SK-N-SH (cell line): ENCODE measurements at regions not wholly inside any gene's neighbourhood (a gene's known extent, or its start where the extent isn't known, plus 50 kb on each side); places are given as distances from the start of the nearest gene placed in this dataset.

Experiments used
- CTCF ChIA-PET: fragments of 300-600, 350-600 bp; formaldehyde crosslinking; extraction: SDS; loops from one replicate; lab custom pipeline; 2021; lab: Yijun Ruan, JAX
- POLR2A ChIA-PET: fragments of 350-600 bp; sonication (Branson Sonifier 250); formaldehyde crosslinking; extraction: SDS; loops from one replicate; lab custom pipeline; 2020; ENCODE audit warnings: antibody characterized with exemption, inconsistent platforms; lab: Yijun Ruan, JAX
- DNase-seq: peaks from one replicate; pipeline ENCODE4 v3.0.0; 2012
- H2AFZ ChIP-seq: fragments of 200-600 bp; sonication (generic); 2 replicates; pipeline ENCODE4 v1.8.1; 2016; ENCODE audit warnings: antibody characterized with exemption, mild to moderate bottlenecking, low read depth
- H3F3A ChIP-seq: fragments of 200-600 bp; sonication (generic); replicated peaks from 2 replicates; pipeline ENCODE3; 2016; ENCODE audit warnings: antibody characterized with exemption, mild to moderate bottlenecking; ENCODE audit not compliant: insufficient read depth
- H3K27ac ChIP-seq, 2 experiments: fragments of 200-500 bp in 1 of 2; fragments of 200-600 bp in 1 of 2; sonication (Bioruptor generic) in 1 of 2; sonication (generic), shearing (Covaris generic) in 1 of 2; 2 replicates each; pipeline versions ENCODE4 v1.5.1 to v1.6.1; 2014 to 2016; ENCODE audit warnings: low read depth in 2 of 2, inconsistent platforms in 1 of 2, low read length in 1 of 2, mild to moderate bottlenecking in 1 of 2, mixed read lengths in 1 of 2
- H3K27me3 ChIP-seq: fragments of 200-600 bp; sonication (generic), shearing (Covaris generic); 2 replicates; pipeline ENCODE4 v1.6.1; 2016; ENCODE audit warnings: mixed run types; ENCODE audit not compliant: insufficient read depth
- H3K36me3 ChIP-seq, 2 experiments: fragments of 200-500 bp in 1 of 2; fragments of 200-600 bp in 1 of 2; sonication (Bioruptor generic) in 1 of 2; sonication (generic) in 1 of 2; replicated peaks in 1 of 2; 2 replicates each; pipeline versions ENCODE3 to v1.5.1; 2014 to 2016; ENCODE audit warnings: low read length in 1 of 2, mild to moderate bottlenecking in 1 of 2; ENCODE audit not compliant: insufficient read depth in 2 of 2, control insufficient read depth in 1 of 2
- H3K4me1 ChIP-seq, 2 experiments: fragments of 200-500 bp in 1 of 2; fragments of 200-600 bp in 1 of 2; sonication (Bioruptor generic) in 1 of 2; sonication (generic), shearing (Covaris generic) in 1 of 2; 2 replicates each; pipeline versions ENCODE4 v1.5.1 to v1.6.1; 2014 to 2016; ENCODE audit warnings: low read depth in 1 of 2, low read length in 1 of 2, mixed run types in 1 of 2; ENCODE audit not compliant: insufficient read depth in 2 of 2, control insufficient read depth in 1 of 2
- H3K4me2 ChIP-seq: fragments of 200-600 bp; sonication (generic), shearing (Covaris generic); 2 replicates; pipeline ENCODE4 v1.6.1; 2017; ENCODE audit warnings: mixed run types
- H3K4me3 ChIP-seq, 2 experiments: fragments of 200-500 bp in 1 of 2; fragments of 200-600 bp in 1 of 2; sonication (Bioruptor generic) in 1 of 2; sonication (generic), shearing (Covaris generic) in 1 of 2; 2 replicates each; pipeline versions ENCODE4 v1.5.1 to v1.8.1; 2014 to 2016; ENCODE audit warnings: low read depth in 2 of 2, inconsistent platforms in 1 of 2, low read length in 1 of 2, mild to moderate bottlenecking in 1 of 2, mixed read lengths in 1 of 2, moderate library complexity in 1 of 2
- H3K79me2 ChIP-seq: fragments of 200-600 bp; sonication (generic); 2 replicates; pipeline ENCODE4 v1.8.1; 2017; ENCODE audit warnings: mild to moderate bottlenecking; ENCODE audit not compliant: insufficient read depth
- H3K9ac ChIP-seq: fragments of 200-600 bp; sonication (generic); 2 replicates; pipeline ENCODE4 v1.6.1; 2017; ENCODE audit warnings: mixed run types
- H3K9me2 ChIP-seq: fragments of 200-600 bp; sonication (generic); 2 replicates; pipeline ENCODE4 v1.6.1; 2017; ENCODE audit warnings: mixed run types
- H3K9me3 ChIP-seq: fragments of 200-600 bp; sonication (generic); 2 replicates; pipeline ENCODE4 v1.6.1; 2017; ENCODE audit warnings: mixed run types, mild to moderate bottlenecking, moderate library complexity
- H4K20me1 ChIP-seq: fragments of 200-600 bp; sonication (generic); 2 replicates; pipeline ENCODE4 v1.6.1; 2017; ENCODE audit warnings: mild to moderate bottlenecking, mixed run types; ENCODE audit not compliant: insufficient read depth
- CTCF ChIP-seq: fragments of 200-600 bp; sonication (generic); IDR thresholded peaks from 2 replicates; pipeline ENCODE4 v1.6.1; 2017; ENCODE audit warnings: antibody characterized with exemption, mild to moderate bottlenecking, moderate library complexity
- EP300 ChIP-seq, 2 experiments: IDR thresholded peaks; 2 replicates each; pipeline versions ENCODE4 v1.4.0 to v1.6.1; 2012; ENCODE audit warnings: borderline replicate concordance in 1 of 2, low read depth in 1 of 2, low read length in 1 of 2
- GABPA ChIP-seq: IDR thresholded peaks from 2 replicates; pipeline ENCODE4 v1.4.0; 2012; ENCODE audit warnings: low read depth, mild to moderate bottlenecking
- GATA2 ChIP-seq: sonication (generic); formaldehyde crosslinking; IDR thresholded peaks from 2 replicates; pipeline ENCODE4 v1.5.0; 2020; ENCODE audit warnings: mild to moderate bottlenecking, missing genetic modification reagents
- IRF3 ChIP-seq: fragments of 150-350 bp; IDR thresholded peaks from 2 replicates; pipeline ENCODE4 v1.6.1; 2016; ENCODE audit warnings: mild to moderate bottlenecking, low read depth, low read length
- NFIC ChIP-seq: IDR thresholded peaks from 2 replicates; pipeline ENCODE4 v1.4.0; 2012; ENCODE audit warnings: borderline replicate concordance
- NRF1 ChIP-seq: IDR thresholded peaks from 2 replicates; pipeline ENCODE4 v1.6.1; 2012; ENCODE audit warnings: low read depth, mild to moderate bottlenecking, low read length
- RAD21 ChIP-seq: IDR thresholded peaks from 2 replicates; pipeline ENCODE4 v1.6.1; 2012; ENCODE audit warnings: mild to moderate bottlenecking, low read length
- RCOR1 ChIP-seq: fragments of 150-350 bp; IDR thresholded peaks from 2 replicates; pipeline ENCODE4 v1.6.1; 2017; ENCODE audit warnings: antibody characterized with exemption, low read length
- RFX5 ChIP-seq: IDR thresholded peaks from 2 replicates; pipeline ENCODE4 v1.6.1; 2012; ENCODE audit warnings: mild to moderate bottlenecking, improper control_type of control experiment, low read length
- RXRA ChIP-seq: IDR thresholded peaks from 2 replicates; pipeline ENCODE4 v1.4.0; 2012; ENCODE audit warnings: low read depth, mild to moderate bottlenecking, borderline replicate concordance
- SIN3A ChIP-seq: IDR thresholded peaks from 2 replicates; pipeline ENCODE4 v1.6.1; 2012; ENCODE audit warnings: low read depth, mild to moderate bottlenecking, low read length, moderate library complexity, borderline replicate concordance
- TCF12 ChIP-seq: IDR thresholded peaks from 2 replicates; pipeline ENCODE4 v1.4.0; 2012
- TEAD4 ChIP-seq: IDR thresholded peaks from 2 replicates; pipeline ENCODE4 v1.4.0; 2012; ENCODE audit warnings: mild to moderate bottlenecking, borderline replicate concordance; ENCODE audit not compliant: insufficient read depth
- WGBS: methylation state at CpG from one replicate; pipeline ENCODE4 v1.1.6; 2017; ENCODE audit warnings: low lambda C conversion rate; 5-methylcytosine and 5-hydroxymethylcytosine counted together
- TF ChIP-seq, protein P1 (sequence below): IDR thresholded peaks from 2 replicates; pipeline ENCODE4; 2012

GRCh38 chr2:47255794-47256193 is 79.5 kb upstream of the CALM2 start (continued):
- TF ChIP-seq EP300 (IDR thresholded peaks at IDR 0.05; ENCODE audit: borderline replicate concordance in 1 of 2, low read depth in 1 of 2, low read length in 1 of 2): no peak
- no peak for TF ChIP-seq RCOR1
- no peak for TF ChIP-seq TCF12
- TF ChIP-seq GATA2 (CRISPR knock-in tag): no peak

DNA sequence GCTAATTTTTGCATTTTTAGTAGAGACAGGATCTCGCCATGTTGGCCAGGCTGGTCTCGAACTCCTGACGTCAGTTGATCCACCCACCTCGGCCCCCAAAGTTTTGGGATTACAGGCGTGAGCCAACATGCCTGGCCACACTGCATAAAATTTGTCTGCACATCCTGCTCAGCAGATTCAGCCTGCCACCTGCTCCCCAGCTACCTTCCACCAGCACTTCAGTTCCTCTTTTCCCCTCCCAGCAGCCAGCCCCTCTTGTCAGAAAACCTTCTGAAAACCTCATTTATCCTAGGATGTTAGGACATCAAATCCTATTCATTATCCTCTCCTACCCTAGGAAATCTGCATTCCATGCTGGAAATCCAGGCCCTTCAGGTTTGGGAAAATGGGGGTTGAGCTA is 78.2 kb upstream of the CALM2 start:
- no peaks in the 10 kb centered on the region for H3K27me3 ChIP-seq
- peaks cover 5 to 12% of the 10 kb centered on the region in 2 experiments; a peak in 2 of 4 replicates for H3K4me1 ChIP-seq
- H3K9me2 ChIP-seq: no peaks in the 10 kb centered on the region
- H3K9me3 ChIP-seq: no peaks in the 10 kb centered on the region
- H3K4me3 ChIP-seq: no peak overlapping the region
- no peak overlapping the region for H2AFZ ChIP-seq
- H3K79me2 ChIP-seq: no peaks in the 10 kb centered on the region
- H3K36me3 ChIP-seq: no peaks in the 10 kb centered on the region
- H4K20me1 ChIP-seq: no peaks in the 10 kb centered on the region
- DNase-seq: no peak
- 97% methylated on average over 5 of the region's 5 CpGs for whole genome bisulfite sequencing
- no peak overlapping the region for H3K4me2 ChIP-seq
- H3K27ac ChIP-seq: no peak overlapping the region
- no peaks in the 10 kb centered on the region for H3F3A ChIP-seq
- no peak overlapping the region for H3K9ac ChIP-seq
- ChIA-PET POLR2A (interaction anchor here (0.9 kb wide), 1 partner anchor 11 kb away, joined by 4 read pairs; no protein-coding TSS in a partner anchor), CTCF (interaction anchor here (1.1 to 2.5 kb wide), 4 partner anchors 10 to 18 kb away, joined by 3 to 13 read pairs (median 4); no protein-coding TSS in a partner anchor)
- TF ChIP-seq RFX5: no peak
- TF ChIP-seq RAD21: no peak
- TF ChIP-seq IRF3: no peak
- no peak for TF ChIP-seq NRF1
- no peak for TF ChIP-seq GABPA
- TF ChIP-seq GATA2 (CRISPR knock-in tag): no peak
- no peak for TF ChIP-seq SIN3A
- TF ChIP-seq CTCF: no peak
- TF ChIP-seq NFIC: no peak
- TF ChIP-seq RXRA: no peak
- TF ChIP-seq, protein P1, sequence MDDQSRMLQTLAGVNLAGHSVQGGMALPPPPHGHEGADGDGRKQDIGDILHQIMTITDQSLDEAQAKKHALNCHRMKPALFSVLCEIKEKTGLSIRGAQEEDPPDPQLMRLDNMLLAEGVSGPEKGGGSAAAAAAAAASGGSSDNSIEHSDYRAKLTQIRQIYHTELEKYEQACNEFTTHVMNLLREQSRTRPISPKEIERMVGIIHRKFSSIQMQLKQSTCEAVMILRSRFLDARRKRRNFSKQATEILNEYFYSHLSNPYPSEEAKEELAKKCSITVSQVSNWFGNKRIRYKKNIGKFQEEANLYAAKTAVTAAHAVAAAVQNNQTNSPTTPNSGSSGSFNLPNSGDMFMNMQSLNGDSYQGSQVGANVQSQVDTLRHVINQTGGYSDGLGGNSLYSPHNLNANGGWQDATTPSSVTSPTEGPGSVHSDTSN: no peak
- no peak for TF ChIP-seq TEAD4
